H9 (cell line): ENCODE measurements at regions not wholly inside any gene's neighbourhood (a gene's known extent, or its start where the extent isn't known, plus 50 kb on each side); places are given as distances from the start of the nearest gene placed in this dataset.

ENCODE experiments used
- DNase-seq: peaks from one replicate; pipeline ENCODE4 v3.0.0-alpha.2; 2017
- H2AFZ ChIP-seq: one replicate; pipeline ENCODE4 v1.6.1; 2013; ENCODE audit warnings: mild to moderate bottlenecking, low read length, control low read depth, moderate library complexity
- H2AK5ac ChIP-seq: 2 replicates; pipeline ENCODE4 v1.6.1; 2013; ENCODE audit warnings: low read length, control low read depth, mixed read lengths; ENCODE audit not compliant: insufficient read length
- H2BK120ac ChIP-seq: one replicate; pipeline ENCODE4 v1.6.1; 2013; ENCODE audit warnings: low read depth, mild to moderate bottlenecking, low read length, control low read depth, inconsistent platforms; ENCODE audit not compliant: poor library complexity, severe bottlenecking
- H2BK12ac ChIP-seq: 2 replicates; pipeline ENCODE4 v1.6.1; 2013; ENCODE audit warnings: low read length, control low read depth, mixed read lengths, low read depth; ENCODE audit not compliant: insufficient read length
- H2BK15ac ChIP-seq: 2 replicates; pipeline ENCODE4 v1.6.1; 2013; ENCODE audit warnings: low read depth, low read length, control low read depth
- H2BK20ac ChIP-seq: one replicate; pipeline ENCODE4 v1.6.1; 2013; ENCODE audit warnings: low read depth, mild to moderate bottlenecking, low read length, control low read depth, inconsistent platforms; ENCODE audit not compliant: poor library complexity, severe bottlenecking
- H2BK5ac ChIP-seq: 2 replicates; pipeline ENCODE4 v1.6.1; 2013; ENCODE audit warnings: low read length, control low read depth, mixed read lengths; ENCODE audit not compliant: insufficient read length
- H3K14ac ChIP-seq: 2 replicates; pipeline ENCODE4 v1.6.1; 2013; ENCODE audit warnings: low read length, control low read depth; ENCODE audit not compliant: insufficient read depth
- H3K18ac ChIP-seq: 2 replicates; pipeline ENCODE4 v1.6.1; 2013; ENCODE audit warnings: low read depth, mild to moderate bottlenecking, mixed read lengths, low read length, control low read depth; ENCODE audit not compliant: insufficient read length
- H3K23ac ChIP-seq: 2 replicates; pipeline ENCODE4 v1.6.1; 2013; ENCODE audit warnings: low read length, control low read depth, mixed read lengths, low read depth; ENCODE audit not compliant: insufficient read length
- H3K23me2 ChIP-seq: 2 replicates; pipeline ENCODE4 v1.6.1; 2013; ENCODE audit warnings: low read depth, mild to moderate bottlenecking, mixed read lengths, low read length, control low read depth; ENCODE audit not compliant: insufficient read length, poor library complexity, severe bottlenecking
- H3K27ac ChIP-seq: 2 replicates; pipeline ENCODE4 v1.5.1; 2013; ENCODE audit warnings: low read length, control low read depth, mixed read lengths, low read depth; ENCODE audit not compliant: insufficient read length
- H3K27me3 ChIP-seq: 2 replicates; pipeline ENCODE4 v1.6.1; 2013; ENCODE audit warnings: low read length, control low read depth, inconsistent platforms; ENCODE audit not compliant: insufficient read depth
- H3K4ac ChIP-seq: 2 replicates; pipeline ENCODE4 v1.6.1; 2013; ENCODE audit warnings: low read depth, mild to moderate bottlenecking, control low read depth, inconsistent platforms, low read length, moderate library complexity
- H3K4me1 ChIP-seq: 2 replicates; pipeline ENCODE4 v1.6.1; 2013; ENCODE audit warnings: low read length, control low read depth, inconsistent platforms; ENCODE audit not compliant: insufficient read depth
- H3K4me2 ChIP-seq: 2 replicates; pipeline ENCODE4 v1.6.1; 2013; ENCODE audit warnings: low read length, control low read depth, mixed read lengths; ENCODE audit not compliant: insufficient read length, insufficient read depth
- H3K56ac ChIP-seq: 2 replicates; pipeline ENCODE4 v1.6.1; 2013; ENCODE audit warnings: low read depth, mild to moderate bottlenecking, mixed read lengths, low read length, control low read depth; ENCODE audit not compliant: insufficient read length
- H3K79me1 ChIP-seq: 2 replicates; pipeline ENCODE4 v1.6.1; 2013; ENCODE audit warnings: low read depth, mild to moderate bottlenecking, moderate library complexity, low read length, control low read depth, inconsistent platforms; ENCODE audit not compliant: insufficient read depth, poor library complexity, severe bottlenecking
- H3K79me2 ChIP-seq: 2 replicates; pipeline ENCODE4 v1.6.1; 2013; ENCODE audit warnings: low read length, control low read depth, inconsistent platforms; ENCODE audit not compliant: insufficient read depth
- H3K9ac ChIP-seq: 2 replicates; pipeline ENCODE4 v1.6.1; 2013; ENCODE audit warnings: low read length, control low read depth, mixed read lengths; ENCODE audit not compliant: insufficient read length; ENCODE audit errors: extremely low read depth
- H3K9me3 ChIP-seq: one replicate; pipeline ENCODE4 v1.6.1; 2013; ENCODE audit warnings: low read depth, low read length, inconsistent platforms; ENCODE audit not compliant: control insufficient read depth
- H3T11ph ChIP-seq: one replicate; pipeline ENCODE4 v1.6.1; 2013; ENCODE audit warnings: mild to moderate bottlenecking, low read length, control low read depth, inconsistent platforms
- H4K20me1 ChIP-seq: one replicate; pipeline ENCODE4 v1.6.1; 2013; ENCODE audit not compliant: control insufficient read depth, insufficient read length, insufficient read depth
- H4K5ac ChIP-seq: 2 replicates; pipeline ENCODE4 v1.6.1; 2013; ENCODE audit warnings: low read depth, mild to moderate bottlenecking, mixed read lengths, low read length, control low read depth; ENCODE audit not compliant: insufficient read length
- H4K8ac ChIP-seq: replicated peaks from 2 replicates; pipeline ENCODE4 v1.6.1; 2013; ENCODE audit warnings: low read length, control low read depth, mixed read lengths, low read depth; ENCODE audit not compliant: insufficient read length
- H4K91ac ChIP-seq: 2 replicates; pipeline ENCODE4 v1.6.1; 2013; ENCODE audit warnings: low read depth, mild to moderate bottlenecking, moderate library complexity, mixed read lengths, low read length, control low read depth; ENCODE audit not compliant: insufficient read length
- H3K27ac Mint-ChIP-seq, 3 experiments: 2 replicates in 2 of 3; 3 replicates in 1 of 3; pipeline ENCODE4 v1.8.0; 2020 to 2021; ENCODE audit warnings: mixed read lengths in 3 of 3, mild to moderate bottlenecking in 1 of 3, moderate library complexity in 1 of 3
- H3K27me3 Mint-ChIP-seq: 2 replicates; pipeline ENCODE4 v1.8.0; 2021; ENCODE audit warnings: low read depth, mild to moderate bottlenecking, moderate library complexity, mixed read lengths
- H3K36me3 Mint-ChIP-seq, 3 experiments: 2 replicates in 2 of 3; 3 replicates in 1 of 3; pipeline ENCODE4 v1.8.0; 2020 to 2021; ENCODE audit warnings: low read depth in 3 of 3, mixed read lengths in 3 of 3; ENCODE audit not compliant: insufficient read depth in 1 of 3
- H3K4me1 Mint-ChIP-seq, 2 experiments: 2 replicates each; pipeline ENCODE4 v1.8.0; 2020; ENCODE audit warnings: mixed read lengths in 2 of 2
- H3K4me3 Mint-ChIP-seq, 2 experiments: 2 replicates in 1 of 2; 3 replicates in 1 of 2; pipeline ENCODE4 v1.8.0; 2020 to 2021; ENCODE audit warnings: mild to moderate bottlenecking in 2 of 2, mixed read lengths in 2 of 2, moderate library complexity in 1 of 2
- H3K9me3 Mint-ChIP-seq, 2 experiments: 2 replicates in 1 of 2; 3 replicates in 1 of 2; pipeline ENCODE4 v1.8.0; 2020; ENCODE audit warnings: mild to moderate bottlenecking in 2 of 2, mixed read lengths in 2 of 2, moderate library complexity in 1 of 2
- WGBS: extraction: QIAGEN DNeasy Blood & Tissue Kit; methylation state at CpG from one replicate; pipeline ENCODE4 v1.1.7; 2013; ENCODE audit warnings: missing lambda C conversion rate, low lambda C conversion rate, mixed read lengths; ENCODE audit not compliant: insufficient read length; ENCODE audit errors: extremely low coverage; 5-methylcytosine and 5-hydroxymethylcytosine counted together
- TF ChIP-seq, protein P1 (sequence below): fragments of 200-600 bp; sonication (generic); conservative IDR thresholded peaks from 3 replicates; pipeline ENCODE4 v1.8.0; 2021; ENCODE audit warnings: antibody characterized with exemption, mild to moderate bottlenecking

- Mint-ChIP-seq H3K9me3 (peaks cover 83 to 87% of the 10 kb centered on the region in 2 experiments), H3K36me3 (peaks cover 4 to 33% (median 21%) of the 10 kb centered on the region in 3 experiments; a peak in 6 of 7 replicates), H3K4me3 (no peak overlapping the region), H3K27ac (no peak overlapping the region), H3K27me3 (no peaks in the 10 kb centered on the region; the same call in none of the 2 replicates), H3K4me1 (no peaks in the 10 kb centered on the region)
- Histone ChIP-seq H2BK120ac (no peak overlapping the region), H3K14ac (no peak overlapping the region), H3K4me2 (no peak overlapping the region), H3K79me2 (no peaks in the 10 kb centered on the region), H3K27me3 (no peaks in the 10 kb centered on the region), H3K27ac (no peak overlapping the region), H3K4ac (no peak overlapping the region), H3K4me1 (no peaks in the 10 kb centered on the region), H2AK5ac (no peak overlapping the region), H3K23ac (no peak overlapping the region), H4K5ac (no peak overlapping the region), H2BK15ac (no peak overlapping the region), H3K9ac (no peak overlapping the region), H3K56ac (no peak overlapping the region), H2AFZ (no peak overlapping the region), H3K23me2 (no peaks in the 10 kb centered on the region), H3K9me3 (peaks cover 62% of the 10 kb centered on the region), H3T11ph (no peak overlapping the region), H2BK20ac (no peak overlapping the region), H4K20me1 (no peaks in the 10 kb centered on the region), H4K91ac (no peak overlapping the region), H3K79me1 (no peaks in the 10 kb centered on the region), H3K18ac (no peak overlapping the region), H2BK5ac (no peak overlapping the region), H4K8ac (no peak overlapping the region), H2BK12ac (no peak overlapping the region)
- TF ChIP-seq, protein P1, sequence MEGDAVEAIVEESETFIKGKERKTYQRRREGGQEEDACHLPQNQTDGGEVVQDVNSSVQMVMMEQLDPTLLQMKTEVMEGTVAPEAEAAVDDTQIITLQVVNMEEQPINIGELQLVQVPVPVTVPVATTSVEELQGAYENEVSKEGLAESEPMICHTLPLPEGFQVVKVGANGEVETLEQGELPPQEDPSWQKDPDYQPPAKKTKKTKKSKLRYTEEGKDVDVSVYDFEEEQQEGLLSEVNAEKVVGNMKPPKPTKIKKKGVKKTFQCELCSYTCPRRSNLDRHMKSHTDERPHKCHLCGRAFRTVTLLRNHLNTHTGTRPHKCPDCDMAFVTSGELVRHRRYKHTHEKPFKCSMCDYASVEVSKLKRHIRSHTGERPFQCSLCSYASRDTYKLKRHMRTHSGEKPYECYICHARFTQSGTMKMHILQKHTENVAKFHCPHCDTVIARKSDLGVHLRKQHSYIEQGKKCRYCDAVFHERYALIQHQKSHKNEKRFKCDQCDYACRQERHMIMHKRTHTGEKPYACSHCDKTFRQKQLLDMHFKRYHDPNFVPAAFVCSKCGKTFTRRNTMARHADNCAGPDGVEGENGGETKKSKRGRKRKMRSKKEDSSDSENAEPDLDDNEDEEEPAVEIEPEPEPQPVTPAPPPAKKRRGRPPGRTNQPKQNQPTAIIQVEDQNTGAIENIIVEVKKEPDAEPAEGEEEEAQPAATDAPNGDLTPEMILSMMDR = no peak
- WGBS = no CpG with 5 or more reads among the region's 13 CpGs
- DNase-seq = no peak
These were observed 115.4 kb upstream of the USP29 start for GRCh38 chr19:57004418-57004817.
